ENCODE measurements at regions not wholly inside any gene's neighbourhood (a gene's known extent, or its start where the extent isn't known, plus 50 kb on each side); places are given as distances from the start of the nearest gene placed in this dataset.
A peak's percentile ranks its signal among the peaks of the same experiment; 100 is the strongest.

DNA sequence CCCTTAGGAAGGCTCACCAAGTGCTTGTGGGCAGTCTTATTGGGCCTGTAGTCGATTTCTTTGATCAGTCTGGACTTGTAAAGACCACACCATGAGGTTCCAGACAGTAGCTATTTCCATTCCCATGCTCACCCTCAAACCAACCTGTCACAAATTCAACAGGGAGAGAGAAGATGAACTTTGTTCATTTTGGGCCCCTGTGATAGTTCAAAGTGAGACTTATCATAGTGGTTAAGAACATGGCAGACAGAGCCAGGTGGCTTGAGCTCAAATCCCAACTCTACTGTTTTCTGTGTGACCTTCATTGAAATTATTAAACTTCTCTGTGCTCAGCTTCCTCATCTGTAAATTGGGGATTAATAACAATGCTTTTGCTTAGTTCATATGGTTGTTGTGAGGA is 53.9 kb upstream of the CTLA4 start:
- peak; percentile 25 for ATAC-seq
- Histone ChIP-seq H3K9ac (ENCODE audit: insufficient read depth, low read depth, low read length) (peak overlapping the region; percentile 63), H3K27ac (ENCODE audit: extremely low read length, insufficient read depth, low read length) (peak overlapping the region; percentile 85), H3K79me2 (ENCODE audit: insufficient read depth, low read length) (no peaks in the 10 kb centered on the region), H3K36me3 (replicated peaks in 1 of 2; ENCODE audit: control insufficient read depth in 1 of 2, insufficient read depth in 2 of 2, low read length in 2 of 2) (no peaks in the 10 kb centered on the region), H3K27me3 (ENCODE audit: control insufficient read depth in 1 of 2, insufficient read depth in 2 of 2, low read length in 2 of 2) (no peaks in the 10 kb centered on the region), H3K4me1 (ENCODE audit: insufficient read depth, low read length) (peaks cover 75% of the 10 kb centered on the region), H3K4me2 (ENCODE audit: low read depth, low read length) (peak overlapping the region; percentile 73), H2AFZ (ENCODE audit: low read length) (peak overlapping the region; percentile 82), H4K20me1 (ENCODE audit: insufficient read depth, low read length) (no peaks in the 10 kb centered on the region), H3K9me3 (ENCODE audit: low read length) (no peaks in the 10 kb centered on the region), H3K4me3 (replicated peaks in 1 of 3; ENCODE audit: insufficient read depth in 1 of 3, low read depth in 2 of 3, low read length in 3 of 3) (peak overlapping the region in 2 of 3 experiments; percentile 24 to 42; a peak in 3 of 6 replicates)
- ChIA-PET POLR2A (interaction anchor here (0.5 to 6.9 kb wide), 15 partner anchors 11 to 574 kb away, joined by 3 to 225 read pairs (median 3); partner anchors contain the start of gene RAPH1), CTCF (ENCODE audit: low intra/inter-chr PET ratio, low total read pairs) (interaction anchor here (2.9 kb wide), 1 partner anchor 329 kb away, joined by 17 read pairs; no protein-coding TSS in a partner anchor)
- in situ Hi-C loops (cut with HindIII; ENCODE audit: extremely low pct_ligation_motif_present, low pct_unique_long_range_greater_than_20kb) (loop anchor here (10.0 to 25.0 kb wide), 3 partner anchors 159 to 1226 kb away; no protein-coding TSS in a partner anchor), intact Hi-C loops (cut with micrococcal nuclease; ENCODE audit: unreplicated experiment) (loop anchor here (1.0 to 10.0 kb wide), 5 partner anchors 30 to 1239 kb away; partner anchors contain the start of gene CYP20A1)
- no TSS peak for BruUV-seq (replicated peaks)
- peak; percentile 74 for DNase-seq (ENCODE audit: low spot score)
- WGBS (ENCODE audit: low lambda C conversion rate), result 0% methylated on average over 1 of the region's 1 CpG
- FAIRE-seq, result peak; percentile 56
- TF ChIP-seq ELF1 (CRISPR knock-in tag; IDR thresholded peaks at IDR 0.05) (0 out of 2 replicates have a peak, but pooled peaks have one; percentile 9), ELF3 (CRISPR knock-in tag; IDR thresholded peaks at IDR 0.05) (peak; percentile 15; the same call in 1 of the 2 replicates), YY1 (IDR thresholded peaks at IDR 0.05; ENCODE audit: insufficient read depth, insufficient replicate concordance, low read depth, low read length) (peak; percentile 55), SP140L (CRISPR knock-in tag; IDR thresholded peaks at IDR 0.05; ENCODE audit: borderline replicate concordance) (0 out of 2 replicates have a peak, but pooled peaks have one; percentile 18), ZNF10 (CRISPR knock-in tag; IDR thresholded peaks at IDR 0.05; ENCODE audit: borderline replicate concordance, low read depth) (no peak), WIZ (CRISPR knock-in tag; IDR thresholded peaks at IDR 0.05) (peak; percentile 32; the same call in 1 of the 2 replicates), GABPB1 (CRISPR knock-in tag; IDR thresholded peaks at IDR 0.05) (no peak), SRSF4 (IDR thresholded peaks at IDR 0.05; ENCODE audit: low read depth, low read length, poor library complexity, severe bottlenecking) (no peak), ZFY (CRISPR knock-in tag; IDR thresholded peaks at IDR 0.05) (peak; percentile 31; the same call in 1 of the 2 replicates), XRCC5 (optimal IDR thresholded peaks at IDR 0.05; ENCODE audit: low read length) (peak; percentile 24), MED1 (CRISPR knock-in tag; IDR thresholded peaks at IDR 0.05) (peak; percentile 46; the same call in 1 of the 2 replicates), KMT2B (CRISPR knock-in tag; IDR thresholded peaks at IDR 0.05) (no peak), ZNF501 (CRISPR knock-in tag; IDR thresholded peaks at IDR 0.05) (no peak), ZNF614 (CRISPR knock-in tag; IDR thresholded peaks at IDR 0.05; ENCODE audit: borderline replicate concordance) (no peak), NPAS2 (CRISPR knock-in tag; IDR thresholded peaks at IDR 0.05; ENCODE audit: borderline replicate concordance) (no peak), HDAC2 (CRISPR knock-in tag; IDR thresholded peaks at IDR 0.05) (peak; percentile 65), SMAD3 (CRISPR knock-in tag; IDR thresholded peaks at IDR 0.05) (0 out of 2 replicates have a peak, but pooled peaks have one; percentile 19), ZMYM3 (CRISPR knock-in tag; IDR thresholded peaks at IDR 0.05) (peak; percentile 65), EZH2 (conservative IDR thresholded peaks at IDR 0.05; ENCODE audit: low read depth, low read length) (no peak), HOXA3 (CRISPR knock-in tag; IDR thresholded peaks at IDR 0.05) (0 out of 2 replicates have a peak, but pooled peaks have one; percentile 50), ZMYM4 (CRISPR knock-in tag; IDR thresholded peaks at IDR 0.05) (peak; percentile 56; the same call in 1 of the 2 replicates), FOXA3 (CRISPR knock-in tag; IDR thresholded peaks at IDR 0.05) (peak; percentile 25)
- TF ChIP-seq, protein P1, sequence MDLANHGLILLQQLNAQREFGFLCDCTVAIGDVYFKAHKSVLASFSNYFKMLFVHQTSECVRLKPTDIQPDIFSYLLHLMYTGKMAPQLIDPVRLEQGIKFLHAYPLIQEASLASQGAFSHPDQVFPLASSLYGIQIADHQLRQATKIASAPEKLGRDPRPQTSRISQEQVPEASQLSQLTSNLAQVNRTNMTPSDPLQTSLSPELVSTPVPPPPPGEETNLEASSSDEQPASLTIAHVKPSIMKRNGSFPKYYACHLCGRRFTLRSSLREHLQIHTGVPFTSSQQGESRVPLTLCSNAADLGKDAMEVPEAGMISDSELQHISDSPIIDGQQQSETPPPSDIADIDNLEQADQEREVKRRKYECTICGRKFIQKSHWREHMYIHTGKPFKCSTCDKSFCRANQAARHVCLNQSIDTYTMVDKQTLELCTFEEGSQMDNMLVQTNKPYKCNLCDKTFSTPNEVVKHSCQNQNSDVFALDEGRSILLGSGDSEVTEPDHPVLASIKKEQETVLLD (CRISPR knock-in tag; IDR thresholded peaks at IDR 0.05; ENCODE audit: low read depth), result no peak
- TF ChIP-seq, protein P2, sequence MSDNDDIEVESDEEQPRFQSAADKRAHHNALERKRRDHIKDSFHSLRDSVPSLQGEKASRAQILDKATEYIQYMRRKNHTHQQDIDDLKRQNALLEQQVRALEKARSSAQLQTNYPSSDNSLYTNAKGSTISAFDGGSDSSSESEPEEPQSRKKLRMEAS (IDR thresholded peaks at IDR 0.05), result peak; percentile 21
- TF ChIP-seq, protein P3, sequence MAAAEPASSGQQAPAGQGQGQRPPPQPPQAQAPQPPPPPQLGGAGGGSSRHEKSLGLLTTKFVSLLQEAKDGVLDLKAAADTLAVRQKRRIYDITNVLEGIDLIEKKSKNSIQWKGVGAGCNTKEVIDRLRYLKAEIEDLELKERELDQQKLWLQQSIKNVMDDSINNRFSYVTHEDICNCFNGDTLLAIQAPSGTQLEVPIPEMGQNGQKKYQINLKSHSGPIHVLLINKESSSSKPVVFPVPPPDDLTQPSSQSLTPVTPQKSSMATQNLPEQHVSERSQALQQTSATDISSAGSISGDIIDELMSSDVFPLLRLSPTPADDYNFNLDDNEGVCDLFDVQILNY (CRISPR knock-in tag; conservative IDR thresholded peaks at IDR 0.05), result no peak

All from HepG2 (cell line).